ENCODE measurements at regions not wholly inside any gene's neighbourhood (a gene's known extent, or its start where the extent isn't known, plus 50 kb on each side); places are given as distances from the start of the nearest gene placed in this dataset.

GRCh38 chr6:99195986-99196655 is 153.4 kb downstream of the FAXC start:
- TF ChIP-seq RAD21 (conservative IDR thresholded peaks at IDR 0.05): no peak
- no peak for TF ChIP-seq CTCF (IDR thresholded peaks at IDR 0.05; ENCODE audit: poor library complexity, severe bottlenecking)
- no peak for TF ChIP-seq EZH2 (IDR thresholded peaks at IDR 0.05; ENCODE audit: borderline replicate concordance, insufficient read depth, low read length, poor library complexity, severe bottlenecking)
